Transverse colon (tissue), 3 donors: ENCODE measurements at regions not wholly inside any gene's neighbourhood (a gene's known extent, or its start where the extent isn't known, plus 50 kb on each side); places are given as distances from the start of the nearest gene placed in this dataset.

ENCODE experiments used
- EP300 ChIP-seq: sonication (generic); formaldehyde crosslinking; IDR thresholded peaks from one replicate; pipeline ENCODE4 v1.6.1; 2017; ENCODE audit warnings: antibody characterized with exemption, low read depth
- POLR2A ChIP-seq: fragments of 450-650 bp; IDR thresholded peaks from one replicate; pipeline ENCODE4 v1.6.1; 2016; ENCODE audit warnings: antibody characterized with exemption, mild to moderate bottlenecking, moderate library complexity
- TF ChIP-seq, protein P1 (sequence below), 5 experiments: fragments of 200-600 bp in 3 of 5; fragments of 450-650 bp in 2 of 5; sonication (generic) in 3 of 5; IDR thresholded peaks; 1 replicate in 2 of 5; 2 replicates in 3 of 5; pipeline ENCODE4 v1.5.1; 2016 to 2017; ENCODE audit warnings: antibody characterized with exemption in 5 of 5, inconsistent platforms in 3 of 5, mild to moderate bottlenecking in 2 of 5, moderate library complexity in 1 of 5

DNA sequence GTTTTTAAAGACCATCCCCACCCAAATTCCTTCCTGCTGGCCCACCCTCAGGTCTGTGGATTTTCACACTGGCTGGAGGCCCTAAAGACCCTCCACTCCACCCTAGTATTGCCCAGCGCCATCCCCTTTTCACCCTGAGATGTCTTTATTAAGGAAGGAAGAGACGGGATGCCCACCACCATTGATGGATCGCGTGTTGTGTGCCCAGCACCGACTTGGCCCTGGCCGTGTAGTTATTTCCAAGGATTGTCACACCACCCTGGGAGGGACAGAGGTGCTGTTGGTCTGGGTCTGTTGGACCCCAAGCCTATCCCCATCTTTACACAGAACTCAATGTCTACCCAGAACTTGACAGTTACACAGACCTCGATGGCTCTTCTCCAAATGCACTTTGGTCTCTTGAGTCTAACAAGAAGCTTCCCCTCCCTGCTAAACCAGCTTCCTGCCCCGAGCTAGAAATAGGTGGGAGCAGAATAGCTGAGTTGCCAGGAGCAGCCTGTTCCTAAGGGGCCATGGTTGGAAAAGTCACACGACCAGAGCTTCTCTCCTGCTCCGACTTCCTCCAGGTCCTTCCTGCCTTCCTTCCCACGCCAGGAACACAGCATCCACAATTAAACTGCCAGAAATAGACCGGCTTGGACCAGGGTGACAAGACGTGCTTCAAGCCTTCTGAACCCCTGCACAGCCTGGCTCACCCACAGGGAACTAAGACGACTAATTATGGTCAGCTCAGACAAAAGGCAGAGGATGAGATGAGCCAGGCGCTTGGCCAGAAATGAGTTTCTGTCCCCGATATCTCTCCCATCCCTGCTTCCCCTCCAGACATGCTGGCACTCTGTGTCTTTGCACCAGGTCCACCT, 139.5 kb upstream of the CHST15 start:
- TF ChIP-seq, protein P1, sequence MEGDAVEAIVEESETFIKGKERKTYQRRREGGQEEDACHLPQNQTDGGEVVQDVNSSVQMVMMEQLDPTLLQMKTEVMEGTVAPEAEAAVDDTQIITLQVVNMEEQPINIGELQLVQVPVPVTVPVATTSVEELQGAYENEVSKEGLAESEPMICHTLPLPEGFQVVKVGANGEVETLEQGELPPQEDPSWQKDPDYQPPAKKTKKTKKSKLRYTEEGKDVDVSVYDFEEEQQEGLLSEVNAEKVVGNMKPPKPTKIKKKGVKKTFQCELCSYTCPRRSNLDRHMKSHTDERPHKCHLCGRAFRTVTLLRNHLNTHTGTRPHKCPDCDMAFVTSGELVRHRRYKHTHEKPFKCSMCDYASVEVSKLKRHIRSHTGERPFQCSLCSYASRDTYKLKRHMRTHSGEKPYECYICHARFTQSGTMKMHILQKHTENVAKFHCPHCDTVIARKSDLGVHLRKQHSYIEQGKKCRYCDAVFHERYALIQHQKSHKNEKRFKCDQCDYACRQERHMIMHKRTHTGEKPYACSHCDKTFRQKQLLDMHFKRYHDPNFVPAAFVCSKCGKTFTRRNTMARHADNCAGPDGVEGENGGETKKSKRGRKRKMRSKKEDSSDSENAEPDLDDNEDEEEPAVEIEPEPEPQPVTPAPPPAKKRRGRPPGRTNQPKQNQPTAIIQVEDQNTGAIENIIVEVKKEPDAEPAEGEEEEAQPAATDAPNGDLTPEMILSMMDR (IDR thresholded peaks at IDR 0.05): no peak
- TF ChIP-seq POLR2A (no peak), EP300 (no peak)
